ENCODE measurements at regions not wholly inside any gene's neighbourhood (a gene's known extent, or its start where the extent isn't known, plus 50 kb on each side); places are given as distances from the start of the nearest gene placed in this dataset.

- no peak for TF ChIP-seq CTCF (IDR thresholded peaks at IDR 0.05)
- no peak for TF ChIP-seq EZH2 (IDR thresholded peaks at IDR 0.05; ENCODE audit: borderline replicate concordance, insufficient read depth, low read depth, low read length, poor library complexity, severe bottlenecking)
Measured at GRCh38 chr14:48490756-48491155, 815.4 kb upstream of the MDGA2 start.
